ELF-1 (cell line): ENCODE measurements at regions not wholly inside any gene's neighbourhood (a gene's known extent, or its start where the extent isn't known, plus 50 kb on each side); places are given as distances from the start of the nearest gene placed in this dataset.
A peak's percentile ranks its signal among the peaks of the same experiment; 100 is the strongest.
"Not testable (repeated sequence)": the region's sequence is repeated elsewhere in the genome, so short reads cannot be mapped to it uniquely, and the experiment has no call there.

Source experiments
- DNase-seq: peaks from one replicate; pipeline ENCODE4 v3.0.0-alpha.2; 2016; ENCODE audit warnings: low read depth, low spot score

GRCh38 chr4:110364911-110365520 lies 110.9 kb upstream of the ENPEP start:
- DNase-seq = peak; percentile 5

- DNase-seq = peak; percentile 7
These were observed 114.0 kb upstream of the ENPEP start for GRCh38 chr4:110361921-110362320.

- no peak for DNase-seq
These were observed 116.9 kb upstream of the ENPEP start for GRCh38 chr4:110359076-110359475.

GRCh38 chr4:110357521-110357920 lies 118.4 kb upstream of the ENPEP start:
- peak; percentile 46 for DNase-seq

DNA sequence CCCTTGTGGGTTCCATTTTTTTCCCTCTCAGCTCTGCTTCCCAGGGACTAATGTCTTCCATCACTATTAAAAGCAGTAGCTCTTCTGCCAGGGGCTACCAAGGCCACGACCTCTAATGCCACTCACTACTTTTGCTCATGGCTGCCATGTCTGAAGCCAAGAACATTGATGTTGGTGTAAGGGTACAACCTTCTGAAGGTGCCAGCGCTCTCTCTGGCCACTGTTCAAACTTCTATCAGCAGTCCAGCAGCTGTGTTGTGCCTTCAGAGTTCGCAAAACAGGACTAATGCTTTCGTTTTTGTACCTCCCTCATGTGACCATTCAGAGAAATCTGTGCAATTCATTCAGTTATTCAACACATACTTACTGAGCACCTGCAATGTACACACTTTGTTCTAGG lies 121.5 kb upstream of the ENPEP start:
- DNase-seq = no peak

DNA sequence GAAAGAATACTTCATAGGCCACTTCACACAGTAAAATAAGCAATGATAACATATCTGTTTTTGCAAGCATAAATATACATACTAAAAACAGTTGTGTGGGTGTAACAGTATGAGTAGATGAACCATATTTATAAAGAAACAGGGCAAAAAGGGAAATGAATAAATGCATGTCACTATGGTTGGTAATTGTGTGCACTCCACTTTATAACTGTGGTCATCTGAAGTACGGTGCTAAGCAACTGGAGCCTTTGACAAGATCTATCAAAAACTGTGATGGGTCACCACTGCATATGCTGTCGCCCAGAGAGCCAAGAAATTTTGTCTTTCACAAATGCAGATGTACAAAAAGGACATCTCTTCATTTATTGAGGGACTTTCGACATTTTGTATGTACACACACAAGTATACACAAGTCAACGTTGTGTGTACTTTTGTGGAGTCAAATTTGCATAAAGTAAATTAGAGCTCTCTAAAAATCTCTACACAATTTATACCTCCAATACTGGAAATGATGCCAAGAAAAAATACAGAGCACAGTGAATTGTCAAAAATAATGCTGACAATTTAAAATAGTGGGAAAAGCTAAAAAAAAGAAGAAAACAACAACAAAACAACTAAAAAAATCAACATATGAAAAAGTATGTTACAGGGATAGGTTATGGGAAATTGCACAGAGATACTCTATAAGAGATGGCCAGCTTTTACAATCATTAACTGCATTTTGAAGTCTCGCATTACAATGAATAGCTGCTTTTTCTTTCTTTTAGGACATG lies 123.1 kb upstream of the ENPEP start:
- no peak for DNase-seq

GRCh38 chr4:110348711-110349383 lies 127.1 kb upstream of the ENPEP start:
- DNase-seq = no peak

DNA sequence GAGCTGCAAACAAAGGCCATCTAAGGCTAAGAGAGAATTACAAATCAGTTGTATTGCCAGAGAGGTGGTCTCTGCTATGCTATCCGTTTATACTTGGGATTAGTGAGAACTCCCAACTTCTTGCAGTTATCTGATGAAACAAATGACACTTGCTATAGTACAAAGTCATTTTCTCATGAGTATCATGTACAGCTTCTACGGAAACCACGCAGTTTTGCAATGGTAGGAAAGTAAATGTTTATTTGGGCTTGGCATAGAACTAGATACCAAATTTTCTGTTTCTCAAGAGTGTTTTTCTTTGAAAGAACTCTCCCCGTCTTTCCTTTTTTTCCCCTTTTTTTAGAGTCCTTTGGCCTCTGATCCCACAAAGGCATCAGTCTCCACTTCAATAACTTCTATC lies 128.2 kb upstream of the ENPEP start:
- no peak for DNase-seq

- peak; percentile 18 for DNase-seq
These were observed 131.8 kb upstream of the ENPEP start for GRCh38 chr4:110344165-110344564.

DNA sequence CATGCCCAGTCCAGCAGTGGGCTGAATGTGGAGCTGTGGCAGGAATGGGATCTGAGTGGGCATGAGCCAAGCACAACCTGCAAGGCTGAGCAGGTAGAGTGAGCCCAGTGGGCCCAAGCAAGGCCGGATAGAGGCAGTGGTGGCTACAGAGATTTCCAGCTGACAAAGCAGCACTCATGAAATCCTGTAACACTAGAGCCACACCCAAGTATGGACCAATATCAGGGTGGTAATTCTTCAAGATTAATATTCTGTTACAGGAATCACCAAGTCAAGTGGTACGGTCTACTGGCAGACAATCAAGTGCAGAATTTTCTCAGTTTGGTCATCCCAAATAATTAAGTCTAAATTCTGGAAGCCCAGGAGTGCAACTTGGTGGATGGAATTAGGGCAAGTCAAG lies 132.4 kb upstream of the ENPEP start:
- no peak for DNase-seq

- DNase-seq = not testable (repeated sequence)
These were observed 134.8 kb upstream of the ENPEP start for GRCh38 chr4:110341118-110341517.

DNA sequence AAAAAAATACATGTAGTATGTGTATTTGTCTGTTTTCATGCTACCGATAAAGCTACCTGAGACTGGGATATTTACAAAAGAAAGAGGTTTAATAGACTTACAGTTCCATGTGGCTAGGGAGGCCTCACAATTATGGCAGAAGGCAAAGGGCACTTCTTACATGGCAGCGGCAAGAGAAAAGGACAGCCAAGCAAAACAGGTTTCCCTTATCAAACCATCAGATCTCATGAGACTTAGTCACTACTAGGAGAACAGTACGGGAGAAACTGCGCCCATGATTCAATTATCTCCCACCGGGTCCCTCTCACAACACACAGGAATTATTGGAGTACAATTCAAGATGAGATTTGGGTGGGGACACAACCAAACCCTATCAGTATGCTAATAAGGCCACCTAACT lies 137.0 kb upstream of the ELOVL6 start:
- no peak for DNase-seq

DNA sequence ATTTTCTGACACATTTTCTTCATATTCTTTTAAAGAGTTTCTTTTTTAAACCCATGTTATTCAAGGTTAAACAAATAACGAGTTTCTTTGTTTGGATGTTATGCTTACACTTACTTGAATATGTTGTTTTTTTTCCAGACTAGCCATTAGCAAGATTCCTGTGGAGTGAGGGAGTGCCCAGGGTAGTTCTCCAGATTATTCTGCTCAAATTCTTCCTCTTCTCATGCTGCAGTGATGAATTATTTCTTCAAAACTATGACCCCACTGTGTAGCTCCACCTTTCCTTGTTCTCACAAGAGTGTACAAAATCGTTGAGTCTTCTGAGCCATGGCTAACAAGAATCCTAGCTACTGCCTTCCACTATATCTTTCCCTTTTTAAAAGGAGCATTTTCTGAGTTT lies 134.1 kb upstream of the ELOVL6 start:
- DNase-seq = no peak

DNA sequence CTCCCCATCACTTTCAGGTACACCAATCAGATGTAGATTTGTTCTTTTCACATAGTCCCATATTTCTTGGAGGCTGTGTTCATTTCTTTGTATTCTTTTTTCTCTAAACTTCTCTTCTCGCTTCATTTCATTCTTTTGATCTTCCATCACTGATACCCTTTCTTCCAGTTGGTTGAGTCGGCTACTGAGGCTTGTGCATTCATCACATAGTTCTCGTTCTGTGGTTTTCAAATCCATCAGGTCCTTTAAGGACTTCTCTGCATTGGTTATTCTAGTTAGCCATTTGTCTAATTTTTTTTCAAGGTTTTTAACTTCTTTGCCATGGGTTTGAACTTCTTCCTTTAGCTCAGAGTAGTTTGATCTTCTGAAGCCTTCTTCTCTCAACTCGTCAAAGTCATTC lies 128.0 kb upstream of the ELOVL6 start:
- not testable (repeated sequence) for DNase-seq

DNA sequence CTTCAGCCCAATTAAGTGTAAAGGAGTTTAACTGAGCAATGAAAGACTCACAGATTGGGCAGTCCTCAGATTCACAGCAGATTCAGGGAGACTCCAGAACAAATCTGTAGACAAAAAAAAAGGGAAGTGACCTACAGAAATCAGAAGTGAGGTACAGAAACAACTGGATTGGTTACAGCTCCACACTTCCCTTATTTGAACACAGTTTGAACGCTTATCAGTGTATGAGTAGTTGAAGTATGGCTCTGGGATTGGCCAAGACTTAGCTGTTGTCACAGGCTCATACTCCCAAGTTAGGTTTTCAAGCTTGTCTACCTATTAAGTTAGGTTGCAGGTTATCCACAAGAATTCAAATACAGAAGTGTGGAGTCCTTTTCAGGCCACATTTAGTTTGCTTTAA lies 112.4 kb upstream of the ELOVL6 start:
- DNase-seq = no peak

DNA sequence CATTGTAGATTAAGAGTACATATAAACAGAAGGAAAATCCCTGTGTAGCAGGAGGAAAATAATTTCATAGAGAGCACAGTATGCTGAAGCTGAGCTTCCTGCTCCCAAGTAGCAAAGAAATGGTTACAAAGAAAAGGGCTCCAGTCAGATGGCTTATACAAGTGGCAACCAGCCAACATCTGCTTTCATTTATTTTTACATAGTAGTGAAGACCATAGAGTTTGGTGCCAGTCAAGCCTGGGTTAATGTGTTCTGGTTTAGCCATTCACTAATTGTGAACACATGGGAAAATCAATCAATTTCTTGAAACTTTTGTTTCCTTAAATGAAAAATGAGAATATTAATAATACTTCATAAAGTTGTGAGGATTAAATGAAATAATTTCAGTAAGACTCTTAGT lies 111.3 kb upstream of the ELOVL6 start:
- DNase-seq = no peak

DNA sequence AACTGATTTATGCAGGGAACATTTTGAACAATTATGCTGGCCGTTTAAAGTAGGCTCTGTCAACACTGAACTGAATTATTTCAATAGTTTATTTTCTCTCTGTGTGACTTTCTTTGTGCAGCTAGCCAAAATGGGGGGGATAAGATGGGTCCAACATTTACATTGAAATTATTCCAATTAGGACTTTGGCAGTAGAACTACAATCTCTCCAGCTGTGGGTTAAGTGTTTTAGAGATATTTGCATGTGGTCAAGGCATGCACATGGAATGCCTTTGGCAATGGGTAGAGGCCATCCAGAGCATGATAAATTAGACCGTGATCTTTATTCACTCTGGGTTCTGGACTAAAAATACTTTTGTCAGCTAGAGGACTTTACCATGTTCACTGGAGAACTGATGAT lies 107.9 kb upstream of the ELOVL6 start:
- no peak for DNase-seq

GRCh38 chr4:110305455-110305854 lies 107.0 kb upstream of the ELOVL6 start:
- DNase-seq = no peak

GRCh38 chr4:110296892-110297291 lies 98.5 kb upstream of the ELOVL6 start:
- no peak for DNase-seq

DNA sequence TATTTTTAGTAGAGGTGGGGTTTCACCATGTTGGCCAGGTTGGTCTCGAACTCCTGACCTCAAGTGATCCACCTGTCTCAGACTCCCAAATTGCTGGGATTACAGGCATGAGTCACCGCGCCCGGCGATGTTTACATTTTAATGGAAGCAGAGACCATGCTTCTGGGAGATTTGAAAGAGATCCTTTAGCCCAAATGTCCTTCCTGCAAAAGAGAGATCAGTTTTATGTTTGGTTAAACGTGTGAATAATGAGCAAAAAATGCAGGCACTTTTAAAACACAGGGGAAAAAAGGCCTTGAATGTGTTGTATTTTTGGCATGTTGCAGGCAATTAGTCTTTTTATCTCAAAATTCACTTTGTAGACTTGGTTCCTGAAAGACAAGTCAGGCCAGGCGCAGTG lies 95.8 kb upstream of the ELOVL6 start:
- no peak for DNase-seq

DNA sequence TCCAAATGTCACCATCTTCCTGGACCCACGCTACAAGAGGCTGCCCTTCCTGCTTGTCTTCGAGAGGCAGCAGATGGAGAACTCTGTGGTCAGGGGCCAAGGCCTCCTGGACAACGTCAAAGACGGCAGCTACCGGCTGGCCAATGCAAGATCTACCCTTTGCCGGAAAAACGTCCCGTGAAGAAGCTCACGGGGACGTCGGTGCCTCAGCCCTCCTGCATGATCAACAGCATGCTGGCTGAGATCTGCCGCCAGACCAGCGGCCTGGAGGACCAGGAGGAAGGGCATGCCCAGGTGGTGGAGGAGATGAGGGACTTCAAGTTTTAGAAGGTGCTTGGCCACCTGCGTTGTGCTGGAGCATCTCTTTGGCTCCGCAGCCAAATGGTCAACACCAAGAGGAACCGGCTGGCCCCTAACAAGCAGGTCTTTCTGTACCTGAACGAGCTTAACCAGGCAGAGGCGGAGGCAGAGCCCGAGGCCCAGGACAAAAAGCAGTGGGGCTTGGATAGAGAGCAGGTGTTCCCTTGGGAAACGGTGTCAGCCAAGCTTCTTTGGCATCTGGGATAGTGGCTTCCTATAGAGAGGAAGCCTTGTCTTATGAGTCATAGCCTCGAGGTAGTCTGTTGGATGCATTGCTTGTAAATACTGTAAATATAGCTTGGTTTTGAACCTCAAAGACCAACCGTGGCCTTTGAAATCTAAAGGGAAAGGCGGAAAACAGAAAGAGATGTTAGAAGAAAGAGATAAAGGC lies 94.8 kb upstream of the ELOVL6 start:
- DNase-seq = peak; percentile 17

DNA sequence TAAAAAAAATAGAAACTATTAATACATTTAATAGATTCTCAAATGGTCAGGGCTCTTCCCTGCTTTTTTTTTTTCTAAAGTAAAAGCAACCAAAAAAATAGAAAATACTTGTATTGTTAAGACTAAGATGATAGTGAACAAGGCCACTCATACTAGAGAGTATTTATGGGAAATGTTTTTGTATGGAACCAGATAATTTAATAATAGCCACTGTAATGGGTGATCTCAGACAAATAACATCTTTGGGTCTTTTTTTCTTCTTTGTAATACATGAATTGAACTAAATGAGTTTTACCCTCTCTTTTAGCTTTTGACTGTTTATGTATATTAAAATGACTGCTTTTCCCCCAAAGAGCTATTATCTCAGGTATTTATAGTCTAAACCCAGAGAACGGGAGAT lies 92.1 kb upstream of the ELOVL6 start:
- DNase-seq = no peak
